NCI-H2081 treated with DMSO at 0.1 percent for 48 hours (cell line): ENCODE measurements at regions not wholly inside any gene's neighbourhood (a gene's known extent, or its start where the extent isn't known, plus 50 kb on each side); places are given as distances from the start of the nearest gene placed in this dataset.
"Not testable (repeated sequence)": the region's sequence is repeated elsewhere in the genome, so short reads cannot be mapped to it uniquely, and the experiment has no call there.

Experiments used
- DNase-seq: peaks from one replicate; lab custom pipeline; 2025; lab: John Stamatoyannopoulos, UW

- DNase-seq: no peak
These were observed 277.9 kb upstream of the ANKRD50 start for GRCh38 chr4:124990398-124990797.

- no peak for DNase-seq
These were observed 267.8 kb upstream of the ANKRD50 start for GRCh38 chr4:124980276-124980752.

GRCh38 chr4:124978536-124978935 is 266.0 kb upstream of the ANKRD50 start:
- DNase-seq: not testable (repeated sequence)

GRCh38 chr4:124977045-124977444 is 264.5 kb upstream of the ANKRD50 start:
- no peak for DNase-seq

GRCh38 chr4:124974152-124974551 is 261.6 kb upstream of the ANKRD50 start:
- no peak for DNase-seq

- DNase-seq: no peak
These were observed 261.2 kb upstream of the ANKRD50 start for GRCh38 chr4:124973716-124974115.

GRCh38 chr4:124970011-124970410 is 257.5 kb upstream of the ANKRD50 start:
- no peak for DNase-seq

GRCh38 chr4:124965497-124965891 is 253.0 kb upstream of the ANKRD50 start:
- no peak for DNase-seq

- no peak for DNase-seq
These were observed 252.4 kb upstream of the ANKRD50 start for GRCh38 chr4:124964852-124965496.

- no peak for DNase-seq
These were observed 251.7 kb upstream of the ANKRD50 start for GRCh38 chr4:124964251-124964650.

- no peak for DNase-seq
These were observed 248.7 kb upstream of the ANKRD50 start for GRCh38 chr4:124961138-124961750.

- no peak for DNase-seq
These were observed 246.3 kb upstream of the ANKRD50 start for GRCh38 chr4:124958847-124959246.

GRCh38 chr4:124955476-124955875 is 242.9 kb upstream of the ANKRD50 start:
- no peak for DNase-seq

GRCh38 chr4:124954046-124954445 is 241.5 kb upstream of the ANKRD50 start:
- DNase-seq: no peak

- DNase-seq: no peak
These were observed 241.0 kb upstream of the ANKRD50 start for GRCh38 chr4:124953486-124953885.

GRCh38 chr4:124953061-124953460 is 240.5 kb upstream of the ANKRD50 start:
- DNase-seq: no peak

- no peak for DNase-seq
These were observed 240.1 kb upstream of the ANKRD50 start for GRCh38 chr4:124952601-124953000.

- no peak for DNase-seq
These were observed 236.6 kb upstream of the ANKRD50 start for GRCh38 chr4:124948976-124949597.

- DNase-seq: no peak
These were observed 235.2 kb upstream of the ANKRD50 start for GRCh38 chr4:124947622-124948265.

- DNase-seq: no peak
These were observed 234.2 kb upstream of the ANKRD50 start for GRCh38 chr4:124946696-124947095.

GRCh38 chr4:124945422-124945821 is 232.9 kb upstream of the ANKRD50 start:
- no peak for DNase-seq

GRCh38 chr4:124943938-124944337 is 231.4 kb upstream of the ANKRD50 start:
- DNase-seq: no peak
